NB4 (cell line): ENCODE measurements at regions not wholly inside any gene's neighbourhood (a gene's known extent, or its start where the extent isn't known, plus 50 kb on each side); places are given as distances from the start of the nearest gene placed in this dataset.
"Not testable (repeated sequence)": the region's sequence is repeated elsewhere in the genome, so short reads cannot be mapped to it uniquely, and the experiment has no call there.

ENCODE experiments used
- CTCF ChIP-seq: IDR thresholded peaks from one replicate; pipeline ENCODE4 v1.5.1; 2012; ENCODE audit warnings: low read depth, low read length
- MYC ChIP-seq: IDR thresholded peaks from 2 replicates; pipeline ENCODE4 v1.6.1; 2011; ENCODE audit warnings: low read depth, low read length
- POLR2A ChIP-seq: IDR thresholded peaks from 2 replicates; pipeline ENCODE4 v1.6.1; 2011; ENCODE audit warnings: mild to moderate bottlenecking; ENCODE audit not compliant: insufficient read length; ENCODE audit errors: extremely low read depth
- TF ChIP-seq, protein P1 (sequence below): IDR thresholded peaks from 2 replicates; pipeline ENCODE4 v1.6.1; 2011; ENCODE audit warnings: low read depth, low read length

DNA sequence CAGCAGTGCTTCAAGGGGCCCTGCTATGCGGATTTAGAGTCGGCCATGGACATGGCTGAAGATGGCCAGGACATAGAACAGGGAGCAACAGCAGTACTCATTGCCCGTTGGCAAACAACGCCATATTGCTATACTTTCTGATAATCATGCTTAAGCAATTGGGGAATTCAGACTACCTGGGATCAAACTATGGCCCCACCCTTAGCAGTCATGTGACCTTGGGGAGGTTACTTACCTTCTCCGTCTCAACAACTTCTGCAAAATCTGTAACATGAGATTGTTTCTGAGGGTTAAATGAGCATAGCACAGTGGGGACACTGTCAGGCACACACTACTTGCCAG lies 62.1 kb upstream of the MSMB start:
- TF ChIP-seq POLR2A, CTCF, MYC: not testable (repeated sequence)
- TF ChIP-seq, protein P1, sequence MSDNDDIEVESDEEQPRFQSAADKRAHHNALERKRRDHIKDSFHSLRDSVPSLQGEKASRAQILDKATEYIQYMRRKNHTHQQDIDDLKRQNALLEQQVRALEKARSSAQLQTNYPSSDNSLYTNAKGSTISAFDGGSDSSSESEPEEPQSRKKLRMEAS = not testable (repeated sequence)
